Vagina (tissue), 2 donors: ENCODE measurements at regions not wholly inside any gene's neighbourhood (a gene's known extent, or its start where the extent isn't known, plus 50 kb on each side); places are given as distances from the start of the nearest gene placed in this dataset.

Source experiments
- POLR2AphosphoS5 ChIP-seq, 2 donors: sonication (generic); formaldehyde crosslinking; IDR thresholded peaks; one replicate each; pipeline ENCODE4 v1.9.0; 2017; ENCODE audit warnings: antibody characterized with exemption in 2 of 2, mild to moderate bottlenecking in 2 of 2, low read depth in 1 of 2; ENCODE audit not compliant: insufficient read depth in 1 of 2
- TF ChIP-seq, protein P1 (sequence below), 3 experiments: fragments of 450-650 bp in 2 of 3; fragments of 200-600 bp in 1 of 3; sonication (generic) in 1 of 3; IDR thresholded peaks; one replicate each; pipeline ENCODE4 v1.5.1; 2017 to 2019; ENCODE audit warnings: antibody characterized with exemption in 3 of 3, mild to moderate bottlenecking in 2 of 3, moderate library complexity in 2 of 3

DNA sequence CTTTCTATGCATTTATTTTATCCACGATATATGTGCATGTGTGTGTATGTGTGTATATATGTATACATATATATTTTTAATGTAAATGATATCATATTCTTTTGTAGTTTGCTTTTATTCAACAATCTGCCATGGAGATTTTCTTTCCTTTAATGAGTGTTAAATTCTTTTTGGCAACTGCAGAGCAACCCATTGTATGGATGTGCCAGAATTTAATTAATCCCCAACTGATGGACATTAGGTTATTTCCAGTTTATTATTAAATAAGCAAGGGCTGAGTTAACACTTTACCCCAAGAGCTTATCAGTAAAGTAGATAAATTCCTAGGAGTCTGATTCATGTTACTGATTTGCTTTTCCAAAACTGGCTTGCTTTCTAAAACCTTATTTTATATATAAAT, 58.9 kb upstream of the CD28 start:
- TF ChIP-seq, protein P1, sequence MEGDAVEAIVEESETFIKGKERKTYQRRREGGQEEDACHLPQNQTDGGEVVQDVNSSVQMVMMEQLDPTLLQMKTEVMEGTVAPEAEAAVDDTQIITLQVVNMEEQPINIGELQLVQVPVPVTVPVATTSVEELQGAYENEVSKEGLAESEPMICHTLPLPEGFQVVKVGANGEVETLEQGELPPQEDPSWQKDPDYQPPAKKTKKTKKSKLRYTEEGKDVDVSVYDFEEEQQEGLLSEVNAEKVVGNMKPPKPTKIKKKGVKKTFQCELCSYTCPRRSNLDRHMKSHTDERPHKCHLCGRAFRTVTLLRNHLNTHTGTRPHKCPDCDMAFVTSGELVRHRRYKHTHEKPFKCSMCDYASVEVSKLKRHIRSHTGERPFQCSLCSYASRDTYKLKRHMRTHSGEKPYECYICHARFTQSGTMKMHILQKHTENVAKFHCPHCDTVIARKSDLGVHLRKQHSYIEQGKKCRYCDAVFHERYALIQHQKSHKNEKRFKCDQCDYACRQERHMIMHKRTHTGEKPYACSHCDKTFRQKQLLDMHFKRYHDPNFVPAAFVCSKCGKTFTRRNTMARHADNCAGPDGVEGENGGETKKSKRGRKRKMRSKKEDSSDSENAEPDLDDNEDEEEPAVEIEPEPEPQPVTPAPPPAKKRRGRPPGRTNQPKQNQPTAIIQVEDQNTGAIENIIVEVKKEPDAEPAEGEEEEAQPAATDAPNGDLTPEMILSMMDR (IDR thresholded peaks at IDR 0.05) = no peak
- no peak for TF ChIP-seq POLR2AphosphoS5 (IDR thresholded peaks at IDR 0.05; ENCODE audit: insufficient read depth in 1 of 2, low read depth in 1 of 2)
